ENCODE measurements at regions not wholly inside any gene's neighbourhood (a gene's known extent, or its start where the extent isn't known, plus 50 kb on each side); places are given as distances from the start of the nearest gene placed in this dataset.

- peak; percentile 98 for FAIRE-seq
These were observed 1016.0 kb downstream of the MCTP2 start for GRCh38 chr15:95247071-95247984.

DNA sequence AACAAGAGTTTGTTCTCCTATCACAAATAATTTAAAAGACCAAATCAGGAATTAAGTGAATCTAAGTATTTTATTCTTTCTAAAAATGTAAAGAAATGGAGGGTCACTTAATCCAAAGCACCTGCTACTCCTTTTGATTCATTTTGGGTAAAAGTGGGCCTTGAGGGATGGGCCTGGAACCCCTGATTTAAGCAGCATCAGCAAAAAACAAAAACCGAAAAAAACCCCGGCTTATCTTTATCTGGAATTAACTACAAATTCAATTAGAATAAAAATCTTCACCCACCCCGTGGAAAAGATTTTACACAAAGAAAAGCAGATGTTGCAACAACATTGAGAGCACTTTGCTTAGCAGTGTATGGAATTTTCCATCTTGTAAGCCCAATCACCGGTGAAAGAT lies 1018.2 kb downstream of the MCTP2 start:
- no peaks in the 10 kb centered on the region for H3K9me1 ChIP-seq (ENCODE audit: control insufficient read depth, extremely low read depth, insufficient read depth, low read length)
- FAIRE-seq (no peak), DNase-seq (ENCODE audit: low read depth, low spot score) (no peak)
- no peaks in the 10 kb centered on the region for H3K36me3 ChIP-seq (ENCODE audit: control insufficient read depth in 2 of 2, extremely low read depth in 1 of 2, insufficient read depth in 2 of 2, low read length in 2 of 2)
- H2AFZ ChIP-seq (ENCODE audit: control insufficient read depth, low read length): no peak overlapping the region
- H4K20me1 ChIP-seq (ENCODE audit: control insufficient read depth, extremely low read depth, insufficient read depth, low read length): no peaks in the 10 kb centered on the region
- no peak overlapping the region for H3K9ac ChIP-seq (ENCODE audit: control insufficient read depth, extremely low read depth, insufficient read depth, low read length)
- peaks cover 17% of the 10 kb centered on the region for H3K4me1 ChIP-seq (ENCODE audit: control insufficient read depth, extremely low read depth, insufficient read depth, low read length)
- H3K4me2 ChIP-seq (ENCODE audit: control insufficient read depth, extremely low read depth, insufficient read depth, low read depth, low read length): no peak overlapping the region
- H3K9me3 ChIP-seq (ENCODE audit: control insufficient read depth, low read depth, low read length): no peaks in the 10 kb centered on the region
- H3K4me3 ChIP-seq (ENCODE audit: control insufficient read depth in 2 of 3, extremely low read depth in 1 of 3, insufficient read depth in 2 of 3, low read depth in 1 of 3, low read length in 3 of 3): no peak overlapping the region
- H3K27ac ChIP-seq (ENCODE audit: control insufficient read depth, insufficient read depth, low read length): no peak overlapping the region
- no peaks in the 10 kb centered on the region for H3K27me3 ChIP-seq (ENCODE audit: control insufficient read depth, extremely low read depth, insufficient read depth, low read length)
- H3K79me2 ChIP-seq (ENCODE audit: control insufficient read depth, insufficient read depth, low read length): no peaks in the 10 kb centered on the region
- dilution Hi-C loops (cut with MboI; ENCODE audit: extremely low pct_ligation_motif_present, low sequenced_read_pairs): no loop called here
- TF ChIP-seq CTCF (optimal IDR thresholded peaks at IDR 0.05 in 1 of 3, IDR thresholded peaks at IDR 0.05 in 1 of 3, conservative IDR thresholded peaks at IDR 0.05 in 1 of 3; ENCODE audit: extremely low read depth in 1 of 3, insufficient read depth in 2 of 3, low read length in 3 of 3) (no peak), EZH2 (IDR thresholded peaks at IDR 0.05; ENCODE audit: low read length) (no peak)

More at GRCh38 chr15:95247071-95247984, 1016.0 kb downstream of the MCTP2 start:
- dilution Hi-C loops (cut with MboI; ENCODE audit: extremely low pct_ligation_motif_present, low sequenced_read_pairs): no loop called here
- H3K4me2 ChIP-seq (ENCODE audit: control insufficient read depth, extremely low read depth, insufficient read depth, low read depth, low read length): peak overlapping the region; percentile 39
- H3K36me3 ChIP-seq (ENCODE audit: control insufficient read depth in 2 of 2, extremely low read depth in 1 of 2, insufficient read depth in 2 of 2, low read length in 2 of 2): no peaks in the 10 kb centered on the region
- H3K4me1 ChIP-seq (ENCODE audit: control insufficient read depth, extremely low read depth, insufficient read depth, low read length): peaks cover 17% of the 10 kb centered on the region
- H3K27ac ChIP-seq (ENCODE audit: control insufficient read depth, insufficient read depth, low read length): peak overlapping the region; percentile 49
- no peaks in the 10 kb centered on the region for H4K20me1 ChIP-seq (ENCODE audit: control insufficient read depth, extremely low read depth, insufficient read depth, low read length)
- H3K9me3 ChIP-seq (ENCODE audit: control insufficient read depth, low read depth, low read length): no peaks in the 10 kb centered on the region
- DNase-seq (ENCODE audit: low read depth, low spot score): peak; percentile 99
- TF ChIP-seq EZH2 (IDR thresholded peaks at IDR 0.05; ENCODE audit: low read length): no peak
- TF ChIP-seq CTCF (optimal IDR thresholded peaks at IDR 0.05 in 1 of 3, IDR thresholded peaks at IDR 0.05 in 1 of 3, conservative IDR thresholded peaks at IDR 0.05 in 1 of 3; ENCODE audit: extremely low read depth in 1 of 3, insufficient read depth in 2 of 3, low read length in 3 of 3): no peak
- H3K4me3 ChIP-seq (ENCODE audit: control insufficient read depth in 2 of 3, extremely low read depth in 1 of 3, insufficient read depth in 2 of 3, low read depth in 1 of 3, low read length in 3 of 3): no peak overlapping the region
- no peak overlapping the region for H3K9ac ChIP-seq (ENCODE audit: control insufficient read depth, extremely low read depth, insufficient read depth, low read length)
- peak overlapping the region; percentile 48 for H2AFZ ChIP-seq (ENCODE audit: control insufficient read depth, low read length)
- H3K79me2 ChIP-seq (ENCODE audit: control insufficient read depth, insufficient read depth, low read length): no peaks in the 10 kb centered on the region
- H3K9me1 ChIP-seq (ENCODE audit: control insufficient read depth, extremely low read depth, insufficient read depth, low read length): no peaks in the 10 kb centered on the region
- no peaks in the 10 kb centered on the region for H3K27me3 ChIP-seq (ENCODE audit: control insufficient read depth, extremely low read depth, insufficient read depth, low read length)

All from keratinocyte (primary cell).